CD1c-positive myeloid dendritic cell (primary cell): ENCODE measurements at regions not wholly inside any gene's neighbourhood (a gene's known extent, or its start where the extent isn't known, plus 50 kb on each side); places are given as distances from the start of the nearest gene placed in this dataset.

Experiments
- DNase-seq: peaks from one replicate; pipeline ENCODE4 v3.0.0-alpha.2; 2016; ENCODE audit errors: extremely low spot score

- DNase-seq: no peak
Measured at GRCh38 chr14:100673807-100674154, 52.9 kb upstream of the DLK1 start.

GRCh38 chr14:100674428-100674827, 52.3 kb upstream of the DLK1 start:
- DNase-seq: no peak

- DNase-seq: no peak
Measured at GRCh38 chr14:100674897-100675619, 51.6 kb upstream of the DLK1 start.

GRCh38 chr14:100675699-100676684, 50.7 kb upstream of the DLK1 start:
- no peak for DNase-seq
